Pancreas (tissue), 10 donors: ENCODE measurements at regions not wholly inside any gene's neighbourhood (a gene's known extent, or its start where the extent isn't known, plus 50 kb on each side); places are given as distances from the start of the nearest gene placed in this dataset.
A peak's percentile ranks its signal among the peaks of the same experiment; 100 is the strongest.

ENCODE experiments used
- ATAC-seq, 4 donors: fragments of 200-7000 bp; cut with Tn5 transposase; one replicate each; pipeline versions ENCODE4 v1.8.0 to v1.9.1; 2020; ENCODE audit warnings: mild to moderate bottlenecking in 4 of 4, moderate library complexity in 4 of 4
- DNase-seq, 6 donors: peaks; one replicate each; pipeline ENCODE4 v3.0.0-alpha.2; 2020
- FAIRE-seq: peaks from 2 replicates; lab custom pipeline; 2012; peaks lifted over from hg19 to GRCh38; lab: Jason Lieb, UNC
- H3K27ac ChIP-seq, 4 donors: fragments of 200-600 bp; sonication (generic); 1 replicate in 3 of 4; 2 replicates in 1 of 4; pipeline versions ENCODE4 v1.5.0 to v1.8.0; 2020
- H3K27me3 ChIP-seq, 4 donors: fragments of 200-600 bp; one replicate each; pipeline ENCODE4 v1.8.0; 2021
- H3K36me3 ChIP-seq, 3 donors: fragments of 200-600 bp; sonication (generic) in 1 of 3; one replicate each; pipeline versions ENCODE4 v1.5.0 to v1.8.0; 2020 to 2021
- H3K4me1 ChIP-seq, 3 donors: fragments of 200-600 bp; one replicate each; pipeline ENCODE4 v1.8.0; 2021
- H3K4me3 ChIP-seq, 4 donors: fragments of 200-600 bp; sonication (generic) in 2 of 4; one replicate each; pipeline versions ENCODE4 v1.5.0 to v1.8.0; 2020 to 2021
- H3K9me3 ChIP-seq, 4 donors: fragments of 200-600 bp; one replicate each; pipeline ENCODE4 v1.8.0; 2021
- WGBS, 2 donors: extraction: QIAGEN DNeasy Blood & Tissue Kit; methylation state at CpG; one replicate each; pipeline ENCODE4 v1.1.7; 2013; 5-methylcytosine and 5-hydroxymethylcytosine counted together
- intact Hi-C, 3 donors: fragments of 100-400 bp; cut with DNase I; formaldehyde crosslinking; loops; one replicate each; pipeline versions ENCODE4 v1.11.1 to v1.14.2; 2022
- TF ChIP-seq, protein P1 (sequence below), 4 donors: fragments of 200-600 bp; sonication (generic) in 3 of 4; IDR thresholded peaks; one replicate each; pipeline versions ENCODE4 v1.5.0 to v1.8.0; 2021; ENCODE audit warnings: antibody characterized with exemption in 4 of 4
- donor health status: healthy with polysubstance abuse.
- donor health status: DM: no; HTN: no; CAD: no; lungs with moderate emphysema.
- donor health status: DM: no; HTN: no; CAD: no.
- donor health status: control.
- donor health status: control.
- donor health status: Bipolar disorder and iron deficiency.
- donor health status: DM: yes; HTN: yes; CAD: no.
- donor health status: DM: no; HTN: no; CAD: no.
- donor health status: DM: no; HTN: no; CAD: no.
- donor health status: DM: yes; HTN: yes; CAD: no.

DNA sequence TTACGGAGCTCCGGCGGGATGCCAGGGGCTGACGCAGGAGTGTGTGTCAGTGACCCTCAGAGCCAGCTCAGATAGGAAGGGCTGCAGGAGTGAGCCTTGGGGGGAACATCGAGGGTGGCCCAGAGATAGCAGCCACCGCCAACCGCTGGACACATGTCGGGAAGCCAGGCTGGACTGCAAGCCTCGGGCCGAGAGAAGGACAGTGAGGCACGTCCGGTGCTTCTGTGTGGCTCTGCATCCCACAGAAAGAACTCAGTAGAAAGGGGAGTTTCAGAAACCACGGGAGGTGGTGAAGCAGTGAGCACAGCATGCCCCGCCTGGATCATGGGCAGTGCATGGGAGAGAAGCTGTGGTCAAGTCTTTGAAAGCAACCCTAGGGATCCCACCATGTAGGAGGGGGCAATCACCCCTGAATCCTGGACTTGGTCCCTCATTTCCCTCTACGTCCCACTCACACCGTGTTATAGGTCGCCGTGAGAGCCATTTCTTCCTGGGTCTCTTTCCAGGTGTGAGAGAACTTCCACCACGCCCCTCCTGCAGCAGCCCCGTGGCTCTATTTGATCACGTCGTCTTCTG lies 383.7 kb upstream of the CDH4 start:
- peak in 1 of 4 donors; percentile 35 for ATAC-seq
- no peak for DNase-seq
- intact Hi-C loops = no loop called here
- TF ChIP-seq, protein P1, sequence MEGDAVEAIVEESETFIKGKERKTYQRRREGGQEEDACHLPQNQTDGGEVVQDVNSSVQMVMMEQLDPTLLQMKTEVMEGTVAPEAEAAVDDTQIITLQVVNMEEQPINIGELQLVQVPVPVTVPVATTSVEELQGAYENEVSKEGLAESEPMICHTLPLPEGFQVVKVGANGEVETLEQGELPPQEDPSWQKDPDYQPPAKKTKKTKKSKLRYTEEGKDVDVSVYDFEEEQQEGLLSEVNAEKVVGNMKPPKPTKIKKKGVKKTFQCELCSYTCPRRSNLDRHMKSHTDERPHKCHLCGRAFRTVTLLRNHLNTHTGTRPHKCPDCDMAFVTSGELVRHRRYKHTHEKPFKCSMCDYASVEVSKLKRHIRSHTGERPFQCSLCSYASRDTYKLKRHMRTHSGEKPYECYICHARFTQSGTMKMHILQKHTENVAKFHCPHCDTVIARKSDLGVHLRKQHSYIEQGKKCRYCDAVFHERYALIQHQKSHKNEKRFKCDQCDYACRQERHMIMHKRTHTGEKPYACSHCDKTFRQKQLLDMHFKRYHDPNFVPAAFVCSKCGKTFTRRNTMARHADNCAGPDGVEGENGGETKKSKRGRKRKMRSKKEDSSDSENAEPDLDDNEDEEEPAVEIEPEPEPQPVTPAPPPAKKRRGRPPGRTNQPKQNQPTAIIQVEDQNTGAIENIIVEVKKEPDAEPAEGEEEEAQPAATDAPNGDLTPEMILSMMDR (IDR thresholded peaks at IDR 0.05) = no peak
- 56 to 64% methylated on average over 22 of the region's 22 CpGs for WGBS, 2 donors
- Histone ChIP-seq H3K9me3 (no peaks in the 10 kb centered on the region), H3K27me3 (no peaks in the 10 kb centered on the region), H3K4me1 (no peaks in the 10 kb centered on the region), H3K27ac (no peak overlapping the region), H3K36me3 (no peaks in the 10 kb centered on the region), H3K4me3 (no peak overlapping the region)
- FAIRE-seq = no peak

DNA sequence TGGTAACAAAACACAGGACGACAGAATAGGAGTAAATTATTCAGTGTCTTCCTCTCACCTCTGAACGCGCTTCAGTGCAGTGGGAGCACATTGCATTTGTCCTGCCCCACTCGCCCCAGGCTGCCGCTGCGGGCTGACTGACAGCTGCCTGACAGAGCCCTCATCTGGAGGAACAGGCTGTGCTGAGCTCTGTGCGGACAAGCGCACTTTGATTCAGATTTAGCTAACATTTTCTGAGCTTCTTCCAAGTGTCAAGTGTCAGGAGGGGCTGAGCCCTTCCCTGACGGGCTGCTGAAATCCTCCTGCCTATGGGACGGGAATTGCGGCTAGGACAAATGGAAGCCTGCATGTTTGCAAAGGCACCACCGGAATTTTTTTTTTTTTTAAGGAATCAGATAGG lies 383.0 kb upstream of the CDH4 start:
- ATAC-seq = no peak
- TF ChIP-seq, protein P1 (IDR thresholded peaks at IDR 0.05) = no peak
- Histone ChIP-seq H3K27ac (no peak overlapping the region), H3K36me3 (no peaks in the 10 kb centered on the region), H3K4me3 (no peak overlapping the region), H3K4me1 (no peaks in the 10 kb centered on the region), H3K27me3 (no peaks in the 10 kb centered on the region), H3K9me3 (no peaks in the 10 kb centered on the region)
- 62 to 64% methylated on average over 12 of the region's 12 CpGs for WGBS, 2 donors
- no peak for FAIRE-seq
- DNase-seq = no peak
- intact Hi-C loops = no loop called here

DNA sequence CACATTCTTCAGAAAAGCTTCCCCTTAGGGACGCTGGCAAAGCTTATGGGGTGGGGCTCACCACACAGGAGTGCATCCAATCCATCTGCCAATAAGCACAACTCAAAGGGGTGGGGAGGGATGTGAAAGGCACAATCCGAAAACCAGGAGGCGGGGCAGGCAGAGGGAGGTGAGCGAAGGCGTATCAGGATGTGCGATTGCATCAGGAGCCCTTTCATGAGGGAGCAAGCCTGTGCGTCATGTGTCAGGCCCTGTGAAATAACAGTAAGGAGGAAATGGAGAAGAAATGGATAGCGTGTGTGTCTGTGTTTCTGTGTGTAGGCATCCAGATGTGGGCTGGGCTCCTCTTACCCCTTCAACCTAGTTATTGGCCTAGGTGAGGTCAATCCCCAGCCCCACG lies 382.4 kb upstream of the CDH4 start:
- intact Hi-C loops = no loop called here
- FAIRE-seq (no peak), DNase-seq (no peak), ATAC-seq (no peak)
- WGBS, 2 donors = 84 to 88% methylated on average over 9 of the region's 9 CpGs
- Histone ChIP-seq H3K4me1 (no peaks in the 10 kb centered on the region), H3K36me3 (no peaks in the 10 kb centered on the region), H3K27ac (no peak overlapping the region), H3K27me3 (no peaks in the 10 kb centered on the region), H3K9me3 (no peaks in the 10 kb centered on the region), H3K4me3 (no peak overlapping the region)
- TF ChIP-seq, protein P1 (IDR thresholded peaks at IDR 0.05) = no peak

GRCh38 chr20:60870040-60870439 lies 382.0 kb upstream of the CDH4 start:
- no peak for ATAC-seq
- WGBS, 2 donors = 94 to 97% methylated on average over 7 of the region's 7 CpGs

GRCh38 chr20:60872224-60872623 lies 379.8 kb upstream of the CDH4 start:
- no peak for DNase-seq
- intact Hi-C loops = no loop called here
- H3K9me3 ChIP-seq = no peaks in the 10 kb centered on the region
- TF ChIP-seq, protein P1 (IDR thresholded peaks at IDR 0.05) = no peak
- no peaks in the 10 kb centered on the region for H3K4me1 ChIP-seq
- FAIRE-seq = no peak
- WGBS, 2 donors = 28 to 30% methylated on average over 8 of the region's 8 CpGs
- H3K27me3 ChIP-seq = no peaks in the 10 kb centered on the region
- H3K27ac ChIP-seq = no peak overlapping the region
- no peaks in the 10 kb centered on the region for H3K36me3 ChIP-seq
- ATAC-seq = no peak
- no peak overlapping the region for H3K4me3 ChIP-seq

More at GRCh38 chr20:60870040-60870439, 382.0 kb upstream of the CDH4 start:
- Histone ChIP-seq H3K4me3 (no peak overlapping the region), H3K27ac (no peak overlapping the region), H3K36me3 (no peaks in the 10 kb centered on the region), H3K4me1 (no peaks in the 10 kb centered on the region), H3K9me3 (no peaks in the 10 kb centered on the region), H3K27me3 (no peaks in the 10 kb centered on the region)
- TF ChIP-seq, protein P1 (IDR thresholded peaks at IDR 0.05) = no peak
- FAIRE-seq (no peak), DNase-seq (no peak)
- intact Hi-C loops = no loop called here
